Type B pancreatic cell (in vitro differentiated cells): ENCODE measurements at regions not wholly inside any gene's neighbourhood (a gene's known extent, or its start where the extent isn't known, plus 50 kb on each side); places are given as distances from the start of the nearest gene placed in this dataset.
"Not testable (repeated sequence)": the region's sequence is repeated elsewhere in the genome, so short reads cannot be mapped to it uniquely, and the experiment has no call there.

Experiments used
- DNase-seq: peaks from one replicate; pipeline ENCODE4 v3.0.0; 2021; ENCODE audit warnings: mixed read lengths; ENCODE audit not compliant: unreplicated experiment; ENCODE audit errors: extremely low spot score
- H3K27ac Mint-ChIP-seq: 2 replicates; pipeline ENCODE4 v1.8.0; 2021; ENCODE audit warnings: mild to moderate bottlenecking, mixed read lengths
- H3K27me3 Mint-ChIP-seq: 2 replicates; pipeline ENCODE4 v1.8.0; 2021; ENCODE audit warnings: mixed read lengths
- H3K36me3 Mint-ChIP-seq: 2 replicates; pipeline ENCODE4 v1.8.0; 2021; ENCODE audit warnings: mixed read lengths
- H3K4me1 Mint-ChIP-seq: one replicate; pipeline ENCODE4 v1.8.0; 2021; ENCODE audit warnings: mixed read lengths; ENCODE audit not compliant: unreplicated experiment
- H3K4me3 Mint-ChIP-seq: 2 replicates; pipeline ENCODE4 v1.8.0; 2021; ENCODE audit warnings: mild to moderate bottlenecking, mixed read lengths
- H3K9me3 Mint-ChIP-seq: 2 replicates; pipeline ENCODE4 v1.8.0; 2021; ENCODE audit warnings: mixed read lengths
- CTCF ChIP-seq: fragments of 200-600 bp; sonication (generic); conservative IDR thresholded peaks from 2 replicates; pipeline ENCODE4 v1.5.0; 2021; ENCODE audit warnings: antibody characterized with exemption, mild to moderate bottlenecking

- TF ChIP-seq CTCF = no peak
- Mint-ChIP-seq H3K4me3 (no peak overlapping the region), H3K27ac (no peak overlapping the region), H3K36me3 (no peaks in the 10 kb centered on the region), H3K9me3 (peaks cover 5% of the 10 kb centered on the region), H3K27me3 (no peaks in the 10 kb centered on the region), H3K4me1 (no peaks in the 10 kb centered on the region)
- no peak for DNase-seq
These were observed 398.9 kb upstream of the PCSK5 start for GRCh38 chr9:75491533-75491932.

- Mint-ChIP-seq H3K36me3 (no peaks in the 10 kb centered on the region), H3K27me3 (no peaks in the 10 kb centered on the region), H3K4me1 (no peaks in the 10 kb centered on the region), H3K9me3 (no peaks in the 10 kb centered on the region), H3K27ac (no peak overlapping the region), H3K4me3 (no peak overlapping the region)
- no peak for TF ChIP-seq CTCF
- DNase-seq = no peak
These were observed 390.7 kb upstream of the PCSK5 start for GRCh38 chr9:75499812-75500211.

GRCh38 chr9:75500479-75500878 lies 390.0 kb upstream of the PCSK5 start:
- Mint-ChIP-seq H3K27me3 (no peaks in the 10 kb centered on the region), H3K27ac (no peak overlapping the region), H3K4me3 (no peak overlapping the region), H3K36me3 (no peaks in the 10 kb centered on the region), H3K4me1 (no peaks in the 10 kb centered on the region), H3K9me3 (no peaks in the 10 kb centered on the region)
- DNase-seq = no peak
- TF ChIP-seq CTCF = no peak

GRCh38 chr9:75500940-75501339 lies 389.5 kb upstream of the PCSK5 start:
- DNase-seq, H3K4me1 Mint-ChIP-seq, H3K4me3 Mint-ChIP-seq, H3K27me3 Mint-ChIP-seq, H3K27ac Mint-ChIP-seq, H3K36me3 Mint-ChIP-seq, H3K9me3 Mint-ChIP-seq: not testable (repeated sequence)

GRCh38 chr9:75504721-75505120 lies 385.8 kb upstream of the PCSK5 start:
- no peak for DNase-seq
- Mint-ChIP-seq H3K9me3 (no peaks in the 10 kb centered on the region), H3K4me3 (no peak overlapping the region), H3K27ac (no peak overlapping the region), H3K27me3 (no peaks in the 10 kb centered on the region), H3K4me1 (no peaks in the 10 kb centered on the region), H3K36me3 (no peaks in the 10 kb centered on the region)
- TF ChIP-seq CTCF = no peak

GRCh38 chr9:75505654-75506053 lies 384.8 kb upstream of the PCSK5 start:
- no peak for TF ChIP-seq CTCF
- Mint-ChIP-seq H3K27me3 (no peaks in the 10 kb centered on the region), H3K4me3 (no peak overlapping the region), H3K36me3 (no peaks in the 10 kb centered on the region), H3K27ac (no peak overlapping the region), H3K4me1 (no peaks in the 10 kb centered on the region), H3K9me3 (no peaks in the 10 kb centered on the region)
- no peak for DNase-seq
